Esophagus squamous epithelium (tissue), 5 donors: ENCODE measurements at regions not wholly inside any gene's neighbourhood (a gene's known extent, or its start where the extent isn't known, plus 50 kb on each side); places are given as distances from the start of the nearest gene placed in this dataset.
"Not testable (repeated sequence)": the region's sequence is repeated elsewhere in the genome, so short reads cannot be mapped to it uniquely, and the experiment has no call there.

Source experiments
- DNase-seq: peaks from one replicate; lab custom pipeline; 2025; lab: John Stamatoyannopoulos, UW
- H3K27ac ChIP-seq, 4 donors: fragments of 200-600 bp; sonication (generic); one replicate each; pipeline ENCODE4 v1.5.1; 2016 to 2019; ENCODE audit warnings: mild to moderate bottlenecking in 1 of 4
- H3K27me3 ChIP-seq, 4 donors: fragments of 200-600 bp; sonication (generic); 1 replicate in 3 of 4; 2 replicates in 1 of 4; pipeline versions ENCODE4 v1.5.1 to v1.6.0; 2017 to 2021; ENCODE audit warnings: antibody characterized with exemption in 1 of 4
- H3K36me3 ChIP-seq, 3 donors: fragments of 200-600 bp; sonication (generic); one replicate each; pipeline ENCODE4 v1.5.1; 2016 to 2019
- H3K4me1 ChIP-seq, 3 donors: fragments of 200-600 bp; sonication (generic); one replicate each; pipeline ENCODE4 v1.5.1; 2017 to 2019
- H3K4me3 ChIP-seq, 4 donors: fragments of 200-600 bp; sonication (generic); 1 replicate in 3 of 4; 2 replicates in 1 of 4; pipeline ENCODE4 v1.5.1; 2016 to 2019; ENCODE audit warnings: mild to moderate bottlenecking in 2 of 4, moderate library complexity in 1 of 4
- H3K9me3 ChIP-seq, 3 donors: fragments of 200-600 bp; sonication (generic); one replicate each; pipeline ENCODE4 v1.5.1; 2016 to 2019
- POLR2A ChIP-seq, 4 donors: fragments of 450-650 bp; IDR thresholded peaks; one replicate each; pipeline ENCODE4 v1.6.1; 2017; ENCODE audit warnings: antibody characterized with exemption in 4 of 4, mild to moderate bottlenecking in 4 of 4, moderate library complexity in 3 of 4
- WGBS, 2 donors: methylation state at CpG; one replicate each; pipeline ENCODE4 v1.1.5; 2018; 5-methylcytosine and 5-hydroxymethylcytosine counted together
- intact Hi-C: fragments of 100-400 bp; cut with DNase I; formaldehyde crosslinking; loops from one replicate; pipeline ENCODE4 v1.15.0; 2022
- TF ChIP-seq, protein P1 (sequence below), 6 experiments: fragments of 450-650 bp in 4 of 6; fragments of 200-600 bp in 2 of 6; sonication (generic) in 2 of 6; IDR thresholded peaks; one replicate each; pipeline ENCODE4 v1.5.1; 2016 to 2019; ENCODE audit warnings: antibody characterized with exemption in 6 of 6, mild to moderate bottlenecking in 4 of 6, moderate library complexity in 4 of 6
- donor health status: DM: yes; HTN: yes; CAD: no.

DNA sequence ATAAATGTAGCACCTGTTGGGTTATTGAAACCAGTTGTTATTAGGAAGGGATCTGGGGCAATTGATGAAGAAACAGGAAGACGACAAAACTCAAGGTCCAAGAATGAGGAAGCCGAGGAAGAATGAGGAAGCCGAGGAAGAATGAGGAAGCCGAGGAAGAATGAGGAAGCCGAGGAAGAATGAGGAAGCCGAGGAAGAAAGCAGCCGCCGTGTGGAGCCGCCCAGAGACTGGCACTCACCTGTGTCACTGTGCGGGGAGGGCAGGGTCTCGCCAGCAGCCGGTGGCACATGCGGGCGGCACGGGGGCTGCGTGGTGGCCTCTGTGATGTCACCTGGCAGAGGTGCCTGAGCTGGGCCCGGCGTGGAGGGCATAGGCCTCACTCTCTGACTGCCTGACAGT is 71.1 kb upstream of the CFAP46 start:
- DNase-seq: no peak
- Histone ChIP-seq H3K4me1 (peaks cover 7 to 17% (median 10%) of the 10 kb centered on the region in 3 donors), H3K27me3 (no peaks in the 10 kb centered on the region), H3K4me3 (no peak overlapping the region), H3K36me3 (no peaks in the 10 kb centered on the region), H3K9me3 (no peaks in the 10 kb centered on the region), H3K27ac (no peak overlapping the region)
- 51 to 65% methylated on average over 16 to 18 of the region's 18 CpGs for WGBS, 2 donors
- intact Hi-C loops: no loop called here
- TF ChIP-seq, protein P1, sequence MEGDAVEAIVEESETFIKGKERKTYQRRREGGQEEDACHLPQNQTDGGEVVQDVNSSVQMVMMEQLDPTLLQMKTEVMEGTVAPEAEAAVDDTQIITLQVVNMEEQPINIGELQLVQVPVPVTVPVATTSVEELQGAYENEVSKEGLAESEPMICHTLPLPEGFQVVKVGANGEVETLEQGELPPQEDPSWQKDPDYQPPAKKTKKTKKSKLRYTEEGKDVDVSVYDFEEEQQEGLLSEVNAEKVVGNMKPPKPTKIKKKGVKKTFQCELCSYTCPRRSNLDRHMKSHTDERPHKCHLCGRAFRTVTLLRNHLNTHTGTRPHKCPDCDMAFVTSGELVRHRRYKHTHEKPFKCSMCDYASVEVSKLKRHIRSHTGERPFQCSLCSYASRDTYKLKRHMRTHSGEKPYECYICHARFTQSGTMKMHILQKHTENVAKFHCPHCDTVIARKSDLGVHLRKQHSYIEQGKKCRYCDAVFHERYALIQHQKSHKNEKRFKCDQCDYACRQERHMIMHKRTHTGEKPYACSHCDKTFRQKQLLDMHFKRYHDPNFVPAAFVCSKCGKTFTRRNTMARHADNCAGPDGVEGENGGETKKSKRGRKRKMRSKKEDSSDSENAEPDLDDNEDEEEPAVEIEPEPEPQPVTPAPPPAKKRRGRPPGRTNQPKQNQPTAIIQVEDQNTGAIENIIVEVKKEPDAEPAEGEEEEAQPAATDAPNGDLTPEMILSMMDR (IDR thresholded peaks at IDR 0.05): no peak
- TF ChIP-seq POLR2A (IDR thresholded peaks at IDR 0.05): no peak

DNA sequence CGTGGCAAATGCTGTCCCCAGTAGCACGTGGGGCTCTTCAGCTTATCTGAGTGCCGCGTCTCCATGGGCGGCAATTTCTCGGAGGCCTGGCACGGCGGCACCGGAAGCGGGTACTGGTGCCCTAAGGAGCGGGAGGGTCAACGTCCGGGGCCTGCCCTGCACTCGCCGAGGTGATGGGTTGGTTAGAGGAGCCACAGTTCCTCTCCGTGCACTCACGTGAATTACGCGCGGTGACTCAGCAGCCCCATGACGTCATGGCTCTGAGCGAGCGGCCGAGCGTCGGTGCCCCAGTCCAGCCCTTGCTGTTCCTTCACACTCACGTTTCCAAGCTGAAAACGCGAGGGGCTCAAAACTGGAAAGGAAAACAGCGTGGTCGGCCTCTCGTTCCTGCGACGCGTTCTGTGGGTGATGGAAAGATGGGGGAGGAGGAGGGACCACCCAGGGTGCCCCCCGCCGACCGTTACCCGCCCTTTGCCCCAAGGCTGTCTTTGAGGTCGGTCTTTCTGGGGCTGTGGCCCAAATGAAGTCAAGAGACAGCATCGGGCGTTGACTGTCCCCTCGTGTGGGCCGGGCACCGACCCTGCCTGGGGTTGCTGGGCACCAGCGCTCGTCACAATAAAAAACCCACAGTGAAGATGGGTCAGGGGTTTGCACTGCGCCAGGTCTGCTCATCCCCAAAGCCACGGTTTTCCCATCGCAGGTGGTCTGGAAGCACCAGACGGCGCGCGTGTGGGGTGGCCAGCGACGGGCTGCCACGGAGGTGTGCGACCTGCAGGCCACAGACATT is 70.4 kb upstream of the CFAP46 start:
- no peaks in the 10 kb centered on the region for H3K9me3 ChIP-seq
- 83% methylated on average over 13 to 36 of the region's 58 CpGs for WGBS, 2 donors
- peaks cover 7 to 18% (median 10%) of the 10 kb centered on the region in 3 donors for H3K4me1 ChIP-seq
- H3K27ac ChIP-seq: peak overlapping the region in 1 of 4 donors; percentile 40
- H3K4me3 ChIP-seq: no peak overlapping the region
- TF ChIP-seq, protein P1 (IDR thresholded peaks at IDR 0.05): no peak
- TF ChIP-seq POLR2A (IDR thresholded peaks at IDR 0.05): no peak
- no peaks in the 10 kb centered on the region for H3K27me3 ChIP-seq
- no peaks in the 10 kb centered on the region for H3K36me3 ChIP-seq
- intact Hi-C loops: no loop called here
- DNase-seq: no peak

DNA sequence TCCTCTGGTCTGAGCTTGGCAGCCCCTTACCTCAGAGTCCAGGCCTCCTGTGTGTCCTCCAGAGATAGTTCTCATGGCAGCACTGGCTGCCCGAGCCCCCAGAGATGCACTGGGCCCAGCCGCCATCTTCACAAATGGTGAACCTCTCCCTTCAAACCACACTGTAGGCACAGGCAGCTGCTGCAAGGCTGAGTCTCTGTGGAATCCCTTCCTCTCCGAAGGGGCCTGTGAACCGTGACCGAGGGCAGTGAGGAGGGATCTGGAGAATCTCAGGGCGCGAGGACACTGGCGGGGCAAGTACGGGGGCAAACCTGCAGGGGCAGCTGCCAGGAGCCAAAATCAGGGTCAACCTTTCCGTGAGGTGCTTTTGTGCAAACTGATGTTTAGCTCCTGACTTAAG is 69.5 kb upstream of the CFAP46 start:
- H3K4me3 ChIP-seq: no peak overlapping the region
- no peak for DNase-seq
- no peaks in the 10 kb centered on the region for H3K27me3 ChIP-seq
- peaks cover 7 to 18% (median 10%) of the 10 kb centered on the region in 3 donors for H3K4me1 ChIP-seq
- 84 to 94% methylated on average over 5 to 6 of the region's 10 CpGs for WGBS, 2 donors
- intact Hi-C loops: no loop called here
- no peak for TF ChIP-seq POLR2A (IDR thresholded peaks at IDR 0.05)
- TF ChIP-seq, protein P1 (IDR thresholded peaks at IDR 0.05): no peak
- H3K27ac ChIP-seq: no peak overlapping the region
- H3K9me3 ChIP-seq: no peaks in the 10 kb centered on the region
- H3K36me3 ChIP-seq: no peaks in the 10 kb centered on the region

DNA sequence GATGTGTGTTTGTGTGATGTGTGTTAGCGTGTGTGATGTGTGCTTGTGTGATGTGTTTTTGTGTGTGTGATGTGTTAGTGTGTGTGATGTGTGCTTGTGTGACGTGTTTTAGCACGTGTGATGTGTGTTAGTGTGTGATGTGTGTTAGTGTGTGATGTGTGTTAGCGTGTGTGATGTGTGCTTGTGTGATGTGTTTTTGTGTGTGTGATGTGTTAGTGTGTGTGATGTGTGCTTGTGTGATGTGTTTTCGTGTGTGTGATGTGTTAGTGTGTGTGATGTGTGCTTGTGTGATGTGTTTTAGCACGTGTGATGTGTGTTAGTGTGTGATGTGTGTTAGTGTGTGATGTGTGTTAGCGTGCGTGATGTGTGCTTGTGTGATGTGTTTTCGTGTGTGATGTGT is 69.0 kb upstream of the CFAP46 start:
- 75% methylated on average over 9 of the region's 9 CpGs for WGBS, 2 donors
- H3K36me3 ChIP-seq, H3K4me3 ChIP-seq, H3K27ac ChIP-seq, H3K9me3 ChIP-seq, DNase-seq, H3K27me3 ChIP-seq, intact Hi-C loops: not testable (repeated sequence)
- H3K4me1 ChIP-seq: peaks cover 7 to 18% (median 10%) of the 10 kb centered on the region in 3 donors

DNA sequence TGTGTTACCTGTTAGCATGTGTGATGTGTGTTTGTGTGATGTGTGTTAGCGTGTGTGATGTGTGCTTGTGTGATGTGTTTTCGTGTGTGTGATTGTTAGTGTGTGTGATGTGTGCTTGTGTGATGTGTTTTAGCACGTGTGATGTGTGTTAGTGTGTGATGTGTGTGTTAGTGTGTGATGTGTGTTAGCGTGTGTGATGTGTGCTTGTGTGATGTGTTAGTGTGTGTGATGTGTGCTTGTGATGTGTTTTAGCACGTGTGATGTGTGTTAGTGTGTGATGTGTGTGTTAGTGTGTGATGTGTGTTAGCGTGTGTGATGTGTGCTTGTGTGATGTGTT is 68.4 kb upstream of the CFAP46 start:
- WGBS, 2 donors: 82 to 85% methylated on average over 6 of the region's 6 CpGs

DNA sequence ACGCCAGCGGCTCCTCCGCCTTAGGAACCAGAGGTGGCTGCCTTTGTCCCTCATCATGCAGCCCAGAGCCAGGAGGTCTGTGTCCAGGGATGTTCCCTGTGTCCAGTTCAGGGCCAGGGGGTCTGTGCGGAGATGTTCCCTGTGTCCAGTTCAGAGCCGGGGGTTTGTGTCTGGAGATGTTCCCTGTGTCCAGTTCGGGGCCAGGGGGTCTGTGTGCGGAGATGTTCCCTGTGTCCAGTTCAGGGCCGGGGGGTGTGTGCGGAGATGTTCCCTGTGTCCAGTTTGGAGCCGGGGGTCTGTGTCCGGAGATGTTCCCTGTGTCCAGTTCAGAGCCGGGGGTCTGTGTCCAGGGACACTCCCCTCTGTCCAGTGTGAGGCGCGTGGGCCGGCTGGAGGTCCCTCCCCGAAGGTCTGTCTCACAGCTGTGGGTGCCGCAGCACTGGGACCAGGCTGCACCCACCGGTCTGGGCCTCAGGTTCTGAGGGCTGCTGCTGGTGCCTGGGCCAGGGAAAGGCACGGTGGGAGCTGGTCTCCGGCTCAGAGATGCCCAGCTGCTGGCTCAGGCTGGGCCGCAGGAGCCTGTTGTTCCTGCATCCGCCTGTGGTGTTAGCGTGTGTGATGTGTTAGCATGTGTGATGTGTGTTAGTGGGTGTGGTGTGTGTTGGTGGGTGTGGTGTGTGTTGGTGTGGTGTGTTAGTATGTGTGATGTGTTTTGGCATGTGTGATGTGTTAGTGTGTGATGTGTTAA is 67.9 kb upstream of the CFAP46 start:
- no peaks in the 10 kb centered on the region for H3K27me3 ChIP-seq
- 52 to 62% methylated on average over 4 to 11 of the region's 23 CpGs for WGBS, 2 donors
- no peaks in the 10 kb centered on the region for H3K36me3 ChIP-seq
- H3K4me1 ChIP-seq: peaks cover 7 to 18% (median 10%) of the 10 kb centered on the region in 3 donors
- no peaks in the 10 kb centered on the region for H3K9me3 ChIP-seq
- TF ChIP-seq POLR2A (IDR thresholded peaks at IDR 0.05): no peak
- TF ChIP-seq, protein P1 (IDR thresholded peaks at IDR 0.05): no peak
- intact Hi-C loops: no loop called here
- H3K27ac ChIP-seq: peak overlapping the region; percentile 79 to 86 (median 81)
- peak overlapping the region in 1 of 4 donors; percentile 25 for H3K4me3 ChIP-seq
- no peak for DNase-seq

More for the DNA sequence above, 68.4 kb upstream of the CFAP46 start:
- H3K4me1 ChIP-seq: peaks cover 7 to 18% (median 10%) of the 10 kb centered on the region in 3 donors
- H3K27ac ChIP-seq, H3K27me3 ChIP-seq, intact Hi-C loops, H3K36me3 ChIP-seq, H3K9me3 ChIP-seq, H3K4me3 ChIP-seq, DNase-seq: not testable (repeated sequence)
